Prostate gland (tissue), 2 donors: ENCODE measurements at regions not wholly inside any gene's neighbourhood (a gene's known extent, or its start where the extent isn't known, plus 50 kb on each side); places are given as distances from the start of the nearest gene placed in this dataset.

Experiments used
- POLR2AphosphoS5 ChIP-seq: sonication (generic); formaldehyde crosslinking; IDR thresholded peaks from one replicate; pipeline ENCODE4 v1.6.1; 2017; ENCODE audit warnings: antibody characterized with exemption
- TF ChIP-seq, protein P1 (sequence below), 4 experiments: fragments of 200-600 bp in 2 of 4; fragments of 450-650 bp in 2 of 4; sonication (generic) in 2 of 4; IDR thresholded peaks; 1 replicate in 3 of 4; 2 replicates in 1 of 4; pipeline ENCODE4 v1.5.1; 2016 to 2019; ENCODE audit warnings: antibody characterized with exemption in 4 of 4, mild to moderate bottlenecking in 2 of 4, moderate library complexity in 2 of 4

DNA sequence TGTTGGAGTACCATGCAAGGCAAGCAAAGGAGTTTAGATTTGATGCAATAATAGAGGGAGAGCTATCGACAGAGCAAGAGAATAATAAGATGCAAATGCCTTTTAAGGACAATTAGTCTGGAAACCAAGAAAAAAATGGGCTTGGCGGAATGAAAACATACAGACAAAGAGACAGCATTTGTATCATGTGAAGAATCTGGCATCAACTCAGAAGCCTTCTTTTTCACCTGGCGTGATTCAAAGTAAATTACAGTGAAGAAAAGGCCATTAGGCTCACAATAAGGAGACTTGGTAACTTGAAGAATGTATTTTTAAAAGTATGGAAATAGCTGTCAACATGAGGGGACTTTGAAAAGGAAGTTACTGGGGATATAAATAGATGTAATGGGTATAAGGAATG lies 521.2 kb upstream of the GOLIM4 start:
- TF ChIP-seq, protein P1, sequence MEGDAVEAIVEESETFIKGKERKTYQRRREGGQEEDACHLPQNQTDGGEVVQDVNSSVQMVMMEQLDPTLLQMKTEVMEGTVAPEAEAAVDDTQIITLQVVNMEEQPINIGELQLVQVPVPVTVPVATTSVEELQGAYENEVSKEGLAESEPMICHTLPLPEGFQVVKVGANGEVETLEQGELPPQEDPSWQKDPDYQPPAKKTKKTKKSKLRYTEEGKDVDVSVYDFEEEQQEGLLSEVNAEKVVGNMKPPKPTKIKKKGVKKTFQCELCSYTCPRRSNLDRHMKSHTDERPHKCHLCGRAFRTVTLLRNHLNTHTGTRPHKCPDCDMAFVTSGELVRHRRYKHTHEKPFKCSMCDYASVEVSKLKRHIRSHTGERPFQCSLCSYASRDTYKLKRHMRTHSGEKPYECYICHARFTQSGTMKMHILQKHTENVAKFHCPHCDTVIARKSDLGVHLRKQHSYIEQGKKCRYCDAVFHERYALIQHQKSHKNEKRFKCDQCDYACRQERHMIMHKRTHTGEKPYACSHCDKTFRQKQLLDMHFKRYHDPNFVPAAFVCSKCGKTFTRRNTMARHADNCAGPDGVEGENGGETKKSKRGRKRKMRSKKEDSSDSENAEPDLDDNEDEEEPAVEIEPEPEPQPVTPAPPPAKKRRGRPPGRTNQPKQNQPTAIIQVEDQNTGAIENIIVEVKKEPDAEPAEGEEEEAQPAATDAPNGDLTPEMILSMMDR (IDR thresholded peaks at IDR 0.05) = no peak
- TF ChIP-seq POLR2AphosphoS5 = no peak
